CD8-positive, alpha-beta memory T cell (primary cell): ENCODE measurements at regions not wholly inside any gene's neighbourhood (a gene's known extent, or its start where the extent isn't known, plus 50 kb on each side); places are given as distances from the start of the nearest gene placed in this dataset.
"Not testable (repeated sequence)": the region's sequence is repeated elsewhere in the genome, so short reads cannot be mapped to it uniquely, and the experiment has no call there.

ENCODE experiments used
- CTCF ChIA-PET: fragments of 350-600 bp; sonication (Branson Sonifier 250); formaldehyde crosslinking; loops from one replicate; lab custom pipeline; 2021; ENCODE audit warnings: antibody characterized with exemption; lab: Charles Lee
- POLR2A ChIA-PET: fragments of 350-600 bp; sonication (Branson Sonifier 250); formaldehyde crosslinking; loops from one replicate; lab custom pipeline; 2021; ENCODE audit warnings: antibody characterized with exemption; lab: Charles Lee
- DNase-seq, 5 donors: peaks; one replicate each; pipeline versions ENCODE4 v3.0.0 to v3.0.0-alpha.2; 2020 to 2022; ENCODE audit warnings: mixed read lengths in 1 of 5
- H3K27ac ChIP-seq: one replicate; pipeline ENCODE4 v1.7.0; 2013; ENCODE audit warnings: low read depth, mild to moderate bottlenecking, low read length, moderate library complexity
- H3K27me3 ChIP-seq: 2 replicates; pipeline ENCODE4 v1.7.0; 2013; ENCODE audit warnings: low read length, mild to moderate bottlenecking; ENCODE audit not compliant: insufficient read depth, poor library complexity, severe bottlenecking
- H3K36me3 ChIP-seq: 2 replicates; pipeline ENCODE4 v1.7.0; 2013; ENCODE audit warnings: mild to moderate bottlenecking, low read length, moderate library complexity; ENCODE audit not compliant: insufficient read depth
- H3K4me1 ChIP-seq: 2 replicates; pipeline ENCODE4 v1.7.0; 2013; ENCODE audit warnings: mild to moderate bottlenecking, low read length, moderate library complexity; ENCODE audit not compliant: insufficient read depth
- H3K4me3 ChIP-seq: 2 replicates; pipeline ENCODE4 v1.7.0; 2013; ENCODE audit warnings: mild to moderate bottlenecking, low read length
- H3K9me3 ChIP-seq: 2 replicates; pipeline ENCODE4 v1.7.0; 2013; ENCODE audit warnings: mild to moderate bottlenecking, low read length
- H3K27ac Mint-ChIP-seq, 8 donors: one replicate each; pipeline ENCODE4 v1.8.0; 2020 to 2021; ENCODE audit warnings: mixed read lengths in 8 of 8, mild to moderate bottlenecking in 6 of 8, inconsistent platforms in 3 of 8, moderate library complexity in 3 of 8
- H3K27me3 Mint-ChIP-seq, 2 donors: one replicate each; pipeline ENCODE4 v1.8.0; 2020 to 2021; ENCODE audit warnings: mixed read lengths in 2 of 2, mild to moderate bottlenecking in 1 of 2, moderate library complexity in 1 of 2
- H3K36me3 Mint-ChIP-seq, 3 donors: one replicate each; pipeline ENCODE4 v1.8.0; 2020 to 2021; ENCODE audit warnings: mixed read lengths in 3 of 3, inconsistent platforms in 1 of 3, mild to moderate bottlenecking in 1 of 3
- H3K4me1 Mint-ChIP-seq, 3 donors: one replicate each; pipeline ENCODE4 v1.8.0; 2020 to 2021; ENCODE audit warnings: mixed read lengths in 3 of 3, inconsistent platforms in 1 of 3, mild to moderate bottlenecking in 1 of 3
- H3K4me3 Mint-ChIP-seq, 7 donors: one replicate each; pipeline ENCODE4 v1.8.0; 2020 to 2021; ENCODE audit warnings: mixed read lengths in 7 of 7, mild to moderate bottlenecking in 6 of 7, moderate library complexity in 4 of 7, inconsistent platforms in 2 of 7
- H3K9me3 Mint-ChIP-seq, 5 donors: one replicate each; pipeline ENCODE4 v1.8.0; 2020 to 2022; ENCODE audit warnings: mixed read lengths in 5 of 5, mild to moderate bottlenecking in 3 of 5, moderate library complexity in 2 of 5, inconsistent platforms in 1 of 5

GRCh38 chr1:147061880-147062279, 110.4 kb downstream of the PRKAB2 start:
- H3K4me3 ChIP-seq, DNase-seq, H3K27me3 ChIP-seq, H3K36me3 Mint-ChIP-seq, H3K4me1 Mint-ChIP-seq, H3K36me3 ChIP-seq, H3K9me3 ChIP-seq, H3K4me3 Mint-ChIP-seq, H3K4me1 ChIP-seq, H3K27ac Mint-ChIP-seq, POLR2A ChIA-PET, H3K27ac ChIP-seq, CTCF ChIA-PET: not testable (repeated sequence)
- Mint-ChIP-seq H3K9me3 (peaks cover 0 to 16% (median 2%) of the 10 kb centered on the region in 5 donors), H3K27me3 (peaks cover 19 to 23% of the 10 kb centered on the region in 2 donors)

GRCh38 chr1:147053269-147053668, 115.1 kb downstream of the NBPF12 start:
- H3K36me3 ChIP-seq: no peaks in the 10 kb centered on the region
- no peak overlapping the region for H3K4me3 ChIP-seq
- Mint-ChIP-seq H3K36me3 (peaks cover 0 to 2% (median 0%) of the 10 kb centered on the region in 3 donors), H3K27ac (no peak overlapping the region), H3K27me3 (peaks cover 0 to 29% of the 10 kb centered on the region in 2 donors), H3K4me3 (no peak overlapping the region), H3K4me1 (peaks cover 0 to 9% (median 0%) of the 10 kb centered on the region in 3 donors), H3K9me3 (peaks cover 0 to 7% (median 0%) of the 10 kb centered on the region in 5 donors)
- no peaks in the 10 kb centered on the region for H3K4me1 ChIP-seq
- DNase-seq: no peak
- ChIA-PET POLR2A (no interaction called here), CTCF (no interaction called here)
- H3K9me3 ChIP-seq: no peaks in the 10 kb centered on the region
- H3K27ac ChIP-seq: no peak overlapping the region
- H3K27me3 ChIP-seq: no peaks in the 10 kb centered on the region

- Mint-ChIP-seq H3K27ac (no peak overlapping the region), H3K9me3 (peaks cover 0 to 3% (median 0%) of the 10 kb centered on the region in 5 donors), H3K4me3 (no peak overlapping the region), H3K36me3 (peaks cover 0 to 2% (median 0%) of the 10 kb centered on the region in 3 donors), H3K4me1 (peaks cover 0 to 12% (median 0%) of the 10 kb centered on the region in 3 donors), H3K27me3 (peaks cover 0 to 29% of the 10 kb centered on the region in 2 donors)
- ChIA-PET POLR2A (no interaction called here), CTCF (no interaction called here)
- H3K27ac ChIP-seq: no peak overlapping the region
- no peaks in the 10 kb centered on the region for H3K36me3 ChIP-seq
- no peak overlapping the region for H3K4me3 ChIP-seq
- H3K27me3 ChIP-seq: no peaks in the 10 kb centered on the region
- H3K4me1 ChIP-seq: no peaks in the 10 kb centered on the region
- DNase-seq: no peak
- H3K9me3 ChIP-seq: no peaks in the 10 kb centered on the region
Measured at GRCh38 chr1:147052677-147053076, 114.6 kb downstream of the NBPF12 start.

- H3K36me3 ChIP-seq: no peaks in the 10 kb centered on the region
- H3K9me3 ChIP-seq: no peaks in the 10 kb centered on the region
- DNase-seq: no peak
- H3K4me1 ChIP-seq: peaks cover 2% of the 10 kb centered on the region
- Mint-ChIP-seq H3K9me3 (no peaks in the 10 kb centered on the region), H3K36me3 (peaks cover 0 to 2% (median 0%) of the 10 kb centered on the region in 3 donors), H3K4me3 (no peak overlapping the region), H3K4me1 (peaks cover 1 to 15% (median 2%) of the 10 kb centered on the region in 3 donors), H3K27ac (no peak overlapping the region), H3K27me3 (peaks cover 0 to 29% of the 10 kb centered on the region in 2 donors)
- H3K27ac ChIP-seq: no peak overlapping the region
- H3K4me3 ChIP-seq: no peak overlapping the region
- no peaks in the 10 kb centered on the region for H3K27me3 ChIP-seq
- POLR2A ChIA-PET: no interaction called here
- CTCF ChIA-PET: no interaction called here
Measured at GRCh38 chr1:147052143-147052542, 114.0 kb downstream of the NBPF12 start.

GRCh38 chr1:147051136-147051535, 113.0 kb downstream of the NBPF12 start:
- no peak for DNase-seq
- H3K9me3 ChIP-seq: no peaks in the 10 kb centered on the region
- CTCF ChIA-PET: no interaction called here
- no peak overlapping the region for H3K27ac ChIP-seq
- Mint-ChIP-seq H3K4me3 (no peak overlapping the region), H3K27me3 (peaks cover 0 to 26% of the 10 kb centered on the region in 2 donors), H3K4me1 (peaks cover 10 to 25% (median 12%) of the 10 kb centered on the region in 3 donors), H3K9me3 (no peaks in the 10 kb centered on the region), H3K36me3 (peaks cover 0 to 2% (median 0%) of the 10 kb centered on the region in 3 donors), H3K27ac (no peak overlapping the region)
- POLR2A ChIA-PET: no interaction called here
- peaks cover 12% of the 10 kb centered on the region for H3K4me1 ChIP-seq
- no peaks in the 10 kb centered on the region for H3K27me3 ChIP-seq
- no peaks in the 10 kb centered on the region for H3K36me3 ChIP-seq
- no peak overlapping the region for H3K4me3 ChIP-seq

- H3K9me3 ChIP-seq: no peaks in the 10 kb centered on the region
- POLR2A ChIA-PET: no interaction called here
- Mint-ChIP-seq H3K36me3 (peaks cover 0 to 2% (median 0%) of the 10 kb centered on the region in 3 donors), H3K27ac (peak overlapping the region in 1 of 8 donors; percentile 84), H3K9me3 (no peaks in the 10 kb centered on the region), H3K4me1 (peaks cover 10 to 30% (median 17%) of the 10 kb centered on the region in 3 donors), H3K4me3 (no peak overlapping the region), H3K27me3 (peaks cover 0 to 26% of the 10 kb centered on the region in 2 donors)
- no peak overlapping the region for H3K27ac ChIP-seq
- H3K36me3 ChIP-seq: no peaks in the 10 kb centered on the region
- CTCF ChIA-PET: no interaction called here
- peaks cover 16% of the 10 kb centered on the region for H3K4me1 ChIP-seq
- DNase-seq: no peak
- H3K4me3 ChIP-seq: no peak overlapping the region
- H3K27me3 ChIP-seq: no peaks in the 10 kb centered on the region
Measured at GRCh38 chr1:147050654-147051053, 112.5 kb downstream of the NBPF12 start.

- H3K9me3 Mint-ChIP-seq, H3K36me3 ChIP-seq, H3K27me3 Mint-ChIP-seq, H3K36me3 Mint-ChIP-seq, H3K27ac ChIP-seq, CTCF ChIA-PET, H3K9me3 ChIP-seq, H3K4me3 ChIP-seq, H3K27me3 ChIP-seq, DNase-seq: not testable (repeated sequence)
- H3K27ac Mint-ChIP-seq: peak overlapping the region in 4 of 8 donors; percentile 9 to 86 (median 66)
- H3K4me1 ChIP-seq: peaks cover 17% of the 10 kb centered on the region
- POLR2A ChIA-PET: interaction anchor here (0.6 kb wide), 1 partner anchor 136 kb away, joined by 3 read pairs; no protein-coding TSS in a partner anchor
- H3K4me1 Mint-ChIP-seq: peaks cover 10 to 44% (median 24%) of the 10 kb centered on the region in 3 donors
- peak overlapping the region in 4 of 7 donors; percentile 17 to 69 (median 45) for H3K4me3 Mint-ChIP-seq
Measured at GRCh38 chr1:147046863-147047394, 108.8 kb downstream of the NBPF12 start.

- no peak overlapping the region for H3K4me3 ChIP-seq
- H3K36me3 ChIP-seq: no peaks in the 10 kb centered on the region
- H3K27me3 ChIP-seq: no peaks in the 10 kb centered on the region
- no peaks in the 10 kb centered on the region for H3K9me3 Mint-ChIP-seq
- ChIA-PET POLR2A (no interaction called here), CTCF (interaction anchor here (1.1 kb wide), 1 partner anchor 196 kb away, joined by 3 read pairs; the partner anchor contains the start of gene CHD1L)
- no peak overlapping the region for H3K27ac ChIP-seq
- DNase-seq: no peak
- H3K27ac Mint-ChIP-seq: peak overlapping the region in 4 of 8 donors; percentile 61 to 86 (median 76)
- peaks cover 10 to 44% (median 24%) of the 10 kb centered on the region in 3 donors for H3K4me1 Mint-ChIP-seq
- H3K9me3 ChIP-seq: no peaks in the 10 kb centered on the region
- peaks cover 0 to 3% of the 10 kb centered on the region in 2 donors for H3K27me3 Mint-ChIP-seq
- H3K4me1 ChIP-seq: peaks cover 17% of the 10 kb centered on the region
- no peaks in the 10 kb centered on the region for H3K36me3 Mint-ChIP-seq
- H3K4me3 Mint-ChIP-seq: peak overlapping the region in 3 of 7 donors; percentile 36 to 69 (median 54)
Measured at GRCh38 chr1:147046189-147046862, 108.2 kb downstream of the NBPF12 start.
